HL-60 (cell line): ENCODE measurements at regions not wholly inside any gene's neighbourhood (a gene's known extent, or its start where the extent isn't known, plus 50 kb on each side); places are given as distances from the start of the nearest gene placed in this dataset.

ENCODE experiments used
- DNase-seq, 2 experiments: peaks; one replicate each; pipeline ENCODE4 v3.0.0-alpha.2; 2010 to 2020; ENCODE audit warnings: low read depth in 1 of 2, low spot score in 1 of 2
- H3K27ac ChIP-seq: fragments of 250-450 bp; sonication (Bioruptor Pico); replicated peaks from 2 replicates; pipeline ENCODE4 v1.5.1; 2020; ENCODE audit warnings: mild to moderate bottlenecking, moderate library complexity
- H3K27me3 ChIP-seq: fragments of 250-450 bp; sonication (Bioruptor Pico); 2 replicates; pipeline ENCODE4 v1.5.1; 2021; ENCODE audit warnings: mild to moderate bottlenecking, moderate library complexity; ENCODE audit not compliant: insufficient read depth, poor library complexity, severe bottlenecking
- H3K4me3 ChIP-seq: replicated peaks from 2 replicates; pipeline ENCODE4 v1.5.1; 2011; ENCODE audit warnings: mild to moderate bottlenecking, control low read depth, low read length; ENCODE audit not compliant: insufficient read depth
- GABPA ChIP-seq: IDR thresholded peaks from 2 replicates; pipeline ENCODE4 v1.6.1; 2012; ENCODE audit warnings: low read depth
- POLR2AphosphoS5 ChIP-seq: IDR thresholded peaks from 2 replicates; pipeline ENCODE4 v1.6.1; 2012; ENCODE audit warnings: low read depth
- SPI1 ChIP-seq: IDR thresholded peaks from 2 replicates; pipeline ENCODE4 v1.6.1; 2012; ENCODE audit warnings: low read depth, mild to moderate bottlenecking, borderline replicate concordance
- TF ChIP-seq, protein P1 (sequence below): IDR thresholded peaks from 2 replicates; pipeline ENCODE4 v1.6.1; 2012; ENCODE audit warnings: low read depth; ENCODE audit not compliant: insufficient replicate concordance
- TF ChIP-seq, protein P2 (sequence below): IDR thresholded peaks from one replicate; pipeline ENCODE4 v1.5.1; 2011; ENCODE audit warnings: low read length, control low read depth, inconsistent platforms; ENCODE audit not compliant: insufficient read depth

DNA sequence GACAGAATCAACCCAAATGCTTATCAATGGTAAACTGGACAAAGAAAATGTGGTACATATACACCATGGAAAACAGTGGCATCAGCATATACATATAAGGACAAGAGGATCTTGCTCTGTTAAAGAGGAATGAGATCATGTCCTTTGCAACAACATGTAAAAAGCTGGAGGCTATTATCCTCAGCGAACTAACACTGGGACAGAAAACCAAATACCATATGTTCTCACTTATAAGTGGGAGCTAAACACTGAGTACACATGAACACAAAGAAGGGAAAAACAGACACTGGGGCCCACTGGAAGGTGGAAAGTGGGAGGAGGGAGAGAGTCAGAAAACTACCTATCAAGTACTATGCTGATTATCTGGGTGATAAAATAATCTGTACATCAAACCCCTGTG, 447.3 kb upstream of the MAF start:
- Histone ChIP-seq H3K27me3 (no peaks in the 10 kb centered on the region), H3K4me3 (no peak overlapping the region), H3K27ac (no peak overlapping the region)
- TF ChIP-seq, protein P1, sequence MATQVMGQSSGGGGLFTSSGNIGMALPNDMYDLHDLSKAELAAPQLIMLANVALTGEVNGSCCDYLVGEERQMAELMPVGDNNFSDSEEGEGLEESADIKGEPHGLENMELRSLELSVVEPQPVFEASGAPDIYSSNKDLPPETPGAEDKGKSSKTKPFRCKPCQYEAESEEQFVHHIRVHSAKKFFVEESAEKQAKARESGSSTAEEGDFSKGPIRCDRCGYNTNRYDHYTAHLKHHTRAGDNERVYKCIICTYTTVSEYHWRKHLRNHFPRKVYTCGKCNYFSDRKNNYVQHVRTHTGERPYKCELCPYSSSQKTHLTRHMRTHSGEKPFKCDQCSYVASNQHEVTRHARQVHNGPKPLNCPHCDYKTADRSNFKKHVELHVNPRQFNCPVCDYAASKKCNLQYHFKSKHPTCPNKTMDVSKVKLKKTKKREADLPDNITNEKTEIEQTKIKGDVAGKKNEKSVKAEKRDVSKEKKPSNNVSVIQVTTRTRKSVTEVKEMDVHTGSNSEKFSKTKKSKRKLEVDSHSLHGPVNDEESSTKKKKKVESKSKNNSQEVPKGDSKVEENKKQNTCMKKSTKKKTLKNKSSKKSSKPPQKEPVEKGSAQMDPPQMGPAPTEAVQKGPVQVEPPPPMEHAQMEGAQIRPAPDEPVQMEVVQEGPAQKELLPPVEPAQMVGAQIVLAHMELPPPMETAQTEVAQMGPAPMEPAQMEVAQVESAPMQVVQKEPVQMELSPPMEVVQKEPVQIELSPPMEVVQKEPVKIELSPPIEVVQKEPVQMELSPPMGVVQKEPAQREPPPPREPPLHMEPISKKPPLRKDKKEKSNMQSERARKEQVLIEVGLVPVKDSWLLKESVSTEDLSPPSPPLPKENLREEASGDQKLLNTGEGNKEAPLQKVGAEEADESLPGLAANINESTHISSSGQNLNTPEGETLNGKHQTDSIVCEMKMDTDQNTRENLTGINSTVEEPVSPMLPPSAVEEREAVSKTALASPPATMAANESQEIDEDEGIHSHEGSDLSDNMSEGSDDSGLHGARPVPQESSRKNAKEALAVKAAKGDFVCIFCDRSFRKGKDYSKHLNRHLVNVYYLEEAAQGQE: no peak
- TF ChIP-seq SPI1 (no peak), GABPA (no peak), POLR2AphosphoS5 (no peak)
- TF ChIP-seq, protein P2, sequence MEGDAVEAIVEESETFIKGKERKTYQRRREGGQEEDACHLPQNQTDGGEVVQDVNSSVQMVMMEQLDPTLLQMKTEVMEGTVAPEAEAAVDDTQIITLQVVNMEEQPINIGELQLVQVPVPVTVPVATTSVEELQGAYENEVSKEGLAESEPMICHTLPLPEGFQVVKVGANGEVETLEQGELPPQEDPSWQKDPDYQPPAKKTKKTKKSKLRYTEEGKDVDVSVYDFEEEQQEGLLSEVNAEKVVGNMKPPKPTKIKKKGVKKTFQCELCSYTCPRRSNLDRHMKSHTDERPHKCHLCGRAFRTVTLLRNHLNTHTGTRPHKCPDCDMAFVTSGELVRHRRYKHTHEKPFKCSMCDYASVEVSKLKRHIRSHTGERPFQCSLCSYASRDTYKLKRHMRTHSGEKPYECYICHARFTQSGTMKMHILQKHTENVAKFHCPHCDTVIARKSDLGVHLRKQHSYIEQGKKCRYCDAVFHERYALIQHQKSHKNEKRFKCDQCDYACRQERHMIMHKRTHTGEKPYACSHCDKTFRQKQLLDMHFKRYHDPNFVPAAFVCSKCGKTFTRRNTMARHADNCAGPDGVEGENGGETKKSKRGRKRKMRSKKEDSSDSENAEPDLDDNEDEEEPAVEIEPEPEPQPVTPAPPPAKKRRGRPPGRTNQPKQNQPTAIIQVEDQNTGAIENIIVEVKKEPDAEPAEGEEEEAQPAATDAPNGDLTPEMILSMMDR: no peak
- no peak for DNase-seq

DNA sequence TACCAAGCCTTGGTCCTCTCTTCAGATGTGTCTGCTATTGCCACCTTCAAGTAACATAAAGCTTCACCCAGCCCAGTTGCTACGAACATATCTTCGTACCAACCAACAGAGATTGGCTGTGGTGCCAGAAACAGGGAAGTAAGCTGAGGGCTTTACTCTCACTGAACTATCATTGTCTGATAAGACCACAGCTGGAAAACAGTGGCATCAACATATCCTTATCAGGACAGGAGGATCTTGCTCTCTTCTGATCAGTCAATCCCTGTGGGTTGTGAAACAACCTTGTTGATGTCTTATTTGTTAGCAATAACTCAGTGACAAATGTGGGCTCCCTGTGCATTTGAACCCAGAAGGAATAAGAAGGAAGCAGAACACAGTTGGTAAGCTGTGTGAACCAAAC, 446.3 kb upstream of the MAF start:
- TF ChIP-seq GABPA (no peak), SPI1 (no peak)
- TF ChIP-seq, protein P1: no peak

DNA sequence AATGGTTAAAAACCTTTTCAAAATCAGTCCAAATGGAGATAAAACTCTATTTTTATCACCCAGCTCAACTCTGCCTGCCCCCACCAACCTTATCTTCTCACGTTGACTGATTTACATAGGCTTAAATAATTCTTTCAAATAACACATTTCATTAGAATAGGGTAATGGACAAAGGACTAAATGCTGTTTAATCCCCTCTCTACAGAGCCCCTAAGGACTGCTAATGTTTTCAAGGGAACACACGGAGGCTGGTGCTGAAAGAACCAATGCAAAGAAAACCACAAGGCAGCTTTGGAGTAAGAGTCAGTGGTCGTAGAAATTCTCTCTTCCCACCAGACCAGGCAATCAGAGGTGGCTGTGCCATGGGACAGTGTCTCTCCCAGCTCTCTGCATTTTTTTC, 445.7 kb upstream of the MAF start:
- no peaks in the 10 kb centered on the region for H3K27me3 ChIP-seq
- no peak for DNase-seq
- no peak overlapping the region for H3K27ac ChIP-seq
- H3K4me3 ChIP-seq: no peak overlapping the region
- TF ChIP-seq POLR2AphosphoS5 (no peak), SPI1 (no peak)
- TF ChIP-seq, protein P2: no peak

More for the DNA sequence above, 446.3 kb upstream of the MAF start:
- Histone ChIP-seq H3K27me3 (no peaks in the 10 kb centered on the region), H3K4me3 (no peak overlapping the region), H3K27ac (no peak overlapping the region)
- DNase-seq: no peak

DNA sequence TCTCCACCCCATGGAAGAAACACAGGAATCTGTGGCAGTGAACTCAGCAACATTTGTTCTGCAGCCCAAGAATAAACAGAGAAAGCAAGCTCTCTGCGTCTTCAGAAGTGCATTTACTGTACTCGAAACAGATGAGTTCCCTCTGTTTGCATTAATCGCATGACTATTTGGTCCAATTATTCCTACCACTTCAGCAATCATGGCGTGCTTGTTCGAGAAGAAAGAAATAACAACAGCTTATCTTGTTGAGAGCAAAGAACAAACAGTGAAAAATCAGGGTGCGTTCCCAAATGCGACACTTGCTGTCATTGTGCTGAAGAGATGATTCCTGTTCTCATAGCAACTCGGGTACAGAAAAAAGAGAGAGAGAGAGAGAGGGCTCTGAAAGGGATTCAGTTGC, 445.3 kb upstream of the MAF start:
- no peak overlapping the region for H3K4me3 ChIP-seq
- no peak for DNase-seq
- TF ChIP-seq SPI1: no peak
- TF ChIP-seq, protein P2: no peak
- no peak for TF ChIP-seq POLR2AphosphoS5
- TF ChIP-seq, protein P1: no peak
- no peak for TF ChIP-seq GABPA
- H3K27ac ChIP-seq: no peak overlapping the region
- no peaks in the 10 kb centered on the region for H3K27me3 ChIP-seq
